SK-N-MC (cell line): ENCODE measurements at regions not wholly inside any gene's neighbourhood (a gene's known extent, or its start where the extent isn't known, plus 50 kb on each side); places are given as distances from the start of the nearest gene placed in this dataset.

Source experiments
- EZH2 ChIP-seq: fragments of 200-600 bp; sonication (generic); IDR thresholded peaks from one replicate; pipeline ENCODE4 v1.6.1; 2017; ENCODE audit warnings: antibody characterized with exemption
- FOXP2 ChIP-seq: optimal IDR thresholded peaks from 2 replicates; pipeline ENCODE3; 2011; ENCODE audit warnings: mild to moderate bottlenecking, moderate library complexity; ENCODE audit not compliant: insufficient read depth; ENCODE audit errors: extremely low read length, control extremely low read depth
- POLR2AphosphoS5 ChIP-seq: IDR thresholded peaks from 2 replicates; pipeline ENCODE4 v1.6.1; 2012; ENCODE audit warnings: mild to moderate bottlenecking, low read depth, low read length, borderline replicate concordance

GRCh38 chr3:105944721-105945120 is 75.9 kb upstream of the CBLB start:
- TF ChIP-seq POLR2AphosphoS5 = no peak
- TF ChIP-seq EZH2 = no peak
- TF ChIP-seq FOXP2 = no peak
